ENCODE measurements at regions not wholly inside any gene's neighbourhood (a gene's known extent, or its start where the extent isn't known, plus 50 kb on each side); places are given as distances from the start of the nearest gene placed in this dataset.

GRCh38 chr5:111930905-111931461 is 174.0 kb upstream of the NREP start:
- no peak for TF ChIP-seq POLR2A (IDR thresholded peaks at IDR 0.05)
- TF ChIP-seq, protein P1, sequence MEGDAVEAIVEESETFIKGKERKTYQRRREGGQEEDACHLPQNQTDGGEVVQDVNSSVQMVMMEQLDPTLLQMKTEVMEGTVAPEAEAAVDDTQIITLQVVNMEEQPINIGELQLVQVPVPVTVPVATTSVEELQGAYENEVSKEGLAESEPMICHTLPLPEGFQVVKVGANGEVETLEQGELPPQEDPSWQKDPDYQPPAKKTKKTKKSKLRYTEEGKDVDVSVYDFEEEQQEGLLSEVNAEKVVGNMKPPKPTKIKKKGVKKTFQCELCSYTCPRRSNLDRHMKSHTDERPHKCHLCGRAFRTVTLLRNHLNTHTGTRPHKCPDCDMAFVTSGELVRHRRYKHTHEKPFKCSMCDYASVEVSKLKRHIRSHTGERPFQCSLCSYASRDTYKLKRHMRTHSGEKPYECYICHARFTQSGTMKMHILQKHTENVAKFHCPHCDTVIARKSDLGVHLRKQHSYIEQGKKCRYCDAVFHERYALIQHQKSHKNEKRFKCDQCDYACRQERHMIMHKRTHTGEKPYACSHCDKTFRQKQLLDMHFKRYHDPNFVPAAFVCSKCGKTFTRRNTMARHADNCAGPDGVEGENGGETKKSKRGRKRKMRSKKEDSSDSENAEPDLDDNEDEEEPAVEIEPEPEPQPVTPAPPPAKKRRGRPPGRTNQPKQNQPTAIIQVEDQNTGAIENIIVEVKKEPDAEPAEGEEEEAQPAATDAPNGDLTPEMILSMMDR (IDR thresholded peaks at IDR 0.05) = no peak

Measured in esophagus squamous epithelium (tissue), 4 donors.